ENCODE measurements at regions not wholly inside any gene's neighbourhood (a gene's known extent, or its start where the extent isn't known, plus 50 kb on each side); places are given as distances from the start of the nearest gene placed in this dataset.

- no peak overlapping the region for H3K4me2 ChIP-seq
- no peak for DNase-seq (ENCODE audit: low spot score)
- no peaks in the 10 kb centered on the region; the same call in 1 of the 2 replicates for H3K9me2 ChIP-seq (ENCODE audit: insufficient read depth)
- no peak overlapping the region for H3K4me3 ChIP-seq
- no peak overlapping the region for H3K27ac ChIP-seq (ENCODE audit: low read depth)
- H3K4me1 Mint-ChIP-seq = peaks cover 4% of the 10 kb centered on the region; the same call in 2 of the 3 replicates
- H3F3A ChIP-seq (replicated peaks; ENCODE audit: low read depth) = no peaks in the 10 kb centered on the region
- no peaks in the 10 kb centered on the region; the same call in 1 of the 3 replicates for H3K36me3 Mint-ChIP-seq (ENCODE audit: low read depth)
- H3K27ac Mint-ChIP-seq = no peak overlapping the region
- no peak for ATAC-seq
- TF ChIP-seq NANOG (IDR thresholded peaks at IDR 0.05; ENCODE audit: borderline replicate concordance) (no peak), REST (IDR thresholded peaks at IDR 0.05; ENCODE audit: unreplicated experiment) (no peak), POLR2AphosphoS5 (IDR thresholded peaks at IDR 0.05; ENCODE audit: low read depth) (no peak), ZNF462 (CRISPR knock-in tag; IDR thresholded peaks at IDR 0.05) (no peak), CTCF (conservative IDR thresholded peaks at IDR 0.05; ENCODE audit: low read depth in 2 of 2) (no peak), ZNF331 (CRISPR knock-in tag; IDR thresholded peaks at IDR 0.05; ENCODE audit: low read depth) (no peak), EZH2phosphoT487 (IDR thresholded peaks at IDR 0.05; ENCODE audit: unreplicated experiment) (no peak), EZH2 (IDR thresholded peaks at IDR 0.05; ENCODE audit: low read depth, unreplicated experiment) (no peak), CREB1 (CRISPR knock-in tag; IDR thresholded peaks at IDR 0.05; ENCODE audit: low read depth) (no peak), ZNF114 (CRISPR knock-in tag; IDR thresholded peaks at IDR 0.05) (no peak), JUNB (IDR thresholded peaks at IDR 0.05; ENCODE audit: unreplicated experiment) (no peak), STAT1 (IDR thresholded peaks at IDR 0.05; ENCODE audit: unreplicated experiment) (no peak)
- TF ChIP-seq, protein P1, sequence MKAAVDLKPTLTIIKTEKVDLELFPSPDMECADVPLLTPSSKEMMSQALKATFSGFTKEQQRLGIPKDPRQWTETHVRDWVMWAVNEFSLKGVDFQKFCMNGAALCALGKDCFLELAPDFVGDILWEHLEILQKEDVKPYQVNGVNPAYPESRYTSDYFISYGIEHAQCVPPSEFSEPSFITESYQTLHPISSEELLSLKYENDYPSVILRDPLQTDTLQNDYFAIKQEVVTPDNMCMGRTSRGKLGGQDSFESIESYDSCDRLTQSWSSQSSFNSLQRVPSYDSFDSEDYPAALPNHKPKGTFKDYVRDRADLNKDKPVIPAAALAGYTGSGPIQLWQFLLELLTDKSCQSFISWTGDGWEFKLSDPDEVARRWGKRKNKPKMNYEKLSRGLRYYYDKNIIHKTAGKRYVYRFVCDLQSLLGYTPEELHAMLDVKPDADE (IDR thresholded peaks at IDR 0.05) = no peak
- no peaks in the 10 kb centered on the region for H3K79me2 ChIP-seq (replicated peaks; ENCODE audit: insufficient read depth)
- H3K27me3 ChIP-seq (ENCODE audit: insufficient read depth) = no peaks in the 10 kb centered on the region
- H3K36me3 ChIP-seq (ENCODE audit: insufficient read depth) = no peaks in the 10 kb centered on the region
- H2AFZ ChIP-seq = no peak overlapping the region
- H3K4me3 Mint-ChIP-seq = no peak overlapping the region
- H3K27me3 Mint-ChIP-seq (ENCODE audit: insufficient read depth, low read depth, poor library complexity) = no peaks in the 10 kb centered on the region
- H3K4me1 ChIP-seq (ENCODE audit: insufficient read depth) = no peaks in the 10 kb centered on the region
- no peaks in the 10 kb centered on the region for H4K20me1 ChIP-seq (replicated peaks; ENCODE audit: insufficient read depth)
- 0 out of 3 replicates have a peak, but pooled peaks cover 2% of the 10 kb centered on the region for H3K9me3 Mint-ChIP-seq
Observed at GRCh38 chr13:58865286-58865685, 1233.7 kb downstream of the PCDH17 start.

Measured in GM23338 (cell line).